AG10803 (cell line): ENCODE measurements at regions not wholly inside any gene's neighbourhood (a gene's known extent, or its start where the extent isn't known, plus 50 kb on each side); places are given as distances from the start of the nearest gene placed in this dataset.

Experiments used
- DNase-seq: peaks from one replicate; pipeline ENCODE4 v3.0.0; 2010; ENCODE audit warnings: low read depth
- H3K4me3 ChIP-seq: 2 replicates; pipeline ENCODE4 v1.5.1; 2011; ENCODE audit warnings: mild to moderate bottlenecking, low read length, control low read depth
- CTCF ChIP-seq: conservative IDR thresholded peaks from 2 replicates; pipeline ENCODE4 v1.5.1; 2011; ENCODE audit warnings: mild to moderate bottlenecking, low read length, control low read depth, inconsistent platforms

DNA sequence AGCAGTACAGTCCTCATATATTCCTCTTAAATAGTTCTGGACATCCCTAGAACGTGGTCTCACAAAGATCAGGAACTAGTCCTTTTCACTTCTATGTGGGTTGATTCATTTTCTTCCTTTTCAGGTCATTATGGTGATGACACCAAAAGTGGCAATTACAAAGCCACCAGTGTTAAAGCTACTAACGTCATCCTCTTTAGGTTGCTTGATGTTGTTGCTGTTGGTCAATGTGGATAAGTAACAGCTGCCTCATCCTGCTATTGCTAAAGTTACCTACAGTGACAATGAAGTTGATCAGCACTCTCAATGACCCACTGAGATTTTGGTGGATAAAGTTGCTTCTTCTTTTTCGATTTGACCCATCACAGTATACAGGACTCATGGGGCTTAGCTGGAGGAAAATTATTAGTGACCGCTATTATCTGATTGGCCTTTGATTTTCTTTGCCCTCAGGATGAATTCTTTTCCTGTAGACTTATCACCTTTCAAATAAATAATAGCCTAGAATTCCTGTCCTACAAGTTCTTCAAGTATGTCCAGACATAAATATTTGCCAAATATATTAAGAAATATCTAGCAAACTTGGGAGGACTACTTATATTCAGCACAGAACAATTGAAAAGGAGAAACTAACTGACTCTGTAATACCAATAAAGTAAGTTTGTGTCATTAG is 54.0 kb upstream of the ATP2B1 start:
- TF ChIP-seq CTCF, result no peak
- H3K4me3 ChIP-seq, result no peak overlapping the region
- no peak for DNase-seq

DNA sequence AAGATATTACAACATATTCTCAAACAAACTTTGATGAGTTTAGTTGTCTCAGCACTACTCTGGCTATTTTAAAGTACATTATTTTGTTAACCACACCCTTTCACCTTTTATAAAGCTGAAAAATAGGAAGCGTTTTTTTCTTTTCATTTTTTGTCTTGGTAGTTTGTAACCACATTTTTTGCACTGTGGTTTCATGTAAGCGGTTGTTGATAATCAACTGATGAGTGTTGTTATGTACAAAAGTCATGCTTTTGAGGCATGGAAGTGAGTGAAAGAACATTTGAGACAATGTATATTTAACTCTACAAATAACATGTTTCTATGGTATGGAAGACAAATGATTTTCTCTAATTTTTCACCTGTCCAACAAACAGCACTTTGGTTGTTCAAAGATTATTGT is 52.1 kb upstream of the ATP2B1 start:
- H3K4me3 ChIP-seq, result no peak overlapping the region
- no peak for DNase-seq
- TF ChIP-seq CTCF, result no peak
